B cell (primary cell): ENCODE measurements at regions not wholly inside any gene's neighbourhood (a gene's known extent, or its start where the extent isn't known, plus 50 kb on each side); places are given as distances from the start of the nearest gene placed in this dataset.

Source experiments
- ATAC-seq: fragments of 200-7000 bp; cut with Tn5 transposase; one replicate; pipeline ENCODE4 v1.10.0; 2021; ENCODE audit warnings: low read depth, mild to moderate bottlenecking, moderate number of reproducible peaks, moderate library complexity
- CTCF ChIA-PET: fragments of 350-600 bp; sonication (Branson Sonifier 250); formaldehyde crosslinking; loops from one replicate; lab custom pipeline; 2021; ENCODE audit warnings: antibody characterized with exemption, inconsistent platforms; lab: Charles Lee
- POLR2A ChIA-PET: fragments of 350-600 bp; sonication (Branson Sonifier 250); formaldehyde crosslinking; loops from one replicate; lab custom pipeline; 2021; ENCODE audit warnings: antibody characterized with exemption; lab: Charles Lee
- DNase-seq: peaks from one replicate; pipeline ENCODE4 v3.0.0; 2013
- H2AFZ ChIP-seq: 2 replicates; pipeline ENCODE4 v1.6.1; 2012; ENCODE audit warnings: mild to moderate bottlenecking, low read depth, low read length; ENCODE audit not compliant: insufficient read depth, poor library complexity, severe bottlenecking
- H3K27ac ChIP-seq, 2 donors: 1 replicate in 1 of 2; 2 replicates in 1 of 2; pipeline ENCODE4 v1.5.1; 2012 to 2013; ENCODE audit warnings: low read length in 2 of 2, mild to moderate bottlenecking in 2 of 2, moderate library complexity in 1 of 2
- H3K27me3 ChIP-seq, 4 experiments: fragments of 200-600 bp in 1 of 4; sonication (generic) in 1 of 4; replicated peaks in 1 of 4; 1 replicate in 2 of 4; 2 replicates in 2 of 4; pipeline versions ENCODE4 v1.6.1 to v1.7.0; 2013 to 2016; ENCODE audit warnings: low read length in 3 of 4, mild to moderate bottlenecking in 2 of 4, mixed read lengths in 1 of 4, moderate library complexity in 1 of 4; ENCODE audit not compliant: insufficient read depth in 4 of 4, control insufficient read depth in 3 of 4; ENCODE audit errors: control extremely low read depth in 1 of 4
- H3K36me3 ChIP-seq, 2 experiments: replicated peaks in 1 of 2; 1 replicate in 1 of 2; 2 replicates in 1 of 2; pipeline versions ENCODE4 v1.6.1 to v1.7.1; 2013; ENCODE audit warnings: low read length in 1 of 2; ENCODE audit not compliant: insufficient read depth in 2 of 2, control insufficient read depth in 1 of 2; ENCODE audit errors: control extremely low read depth in 1 of 2, extremely low read depth in 1 of 2
- H3K4me1 ChIP-seq, 2 donors: fragments of 200-600 bp in 1 of 2; sonication (generic) in 1 of 2; 1 replicate in 1 of 2; 2 replicates in 1 of 2; pipeline versions ENCODE4 v1.5.1 to v1.6.1; 2013 to 2017; ENCODE audit warnings: low read length in 2 of 2; ENCODE audit not compliant: control insufficient read depth in 2 of 2, insufficient read depth in 2 of 2
- H3K4me2 ChIP-seq: replicated peaks from 2 replicates; pipeline ENCODE3; 2012; ENCODE audit warnings: mild to moderate bottlenecking, low read depth, low read length; ENCODE audit not compliant: poor library complexity, severe bottlenecking
- H3K4me3 ChIP-seq, 5 experiments: fragments of 200-600 bp in 1 of 5; sonication (generic) in 1 of 5; 1 replicate in 3 of 5; 2 replicates in 2 of 5; pipeline versions ENCODE4 v1.5.1 to v1.7.0; 2011 to 2016; ENCODE audit warnings: low read length in 4 of 5, mild to moderate bottlenecking in 4 of 5, low read depth in 2 of 5, control low read depth in 1 of 5, moderate library complexity in 1 of 5; ENCODE audit not compliant: insufficient read depth in 1 of 5; ENCODE audit errors: control extremely low read depth in 1 of 5, extremely low read depth in 1 of 5
- H3K79me2 ChIP-seq: fragments of 200-600 bp; sonication (generic); one replicate; pipeline ENCODE4 v1.6.0; 2016; ENCODE audit warnings: low read length; ENCODE audit not compliant: control insufficient read depth, insufficient read depth
- H3K9ac ChIP-seq: fragments of 200-600 bp; sonication (generic); 2 replicates; pipeline ENCODE4 v1.6.1; 2017; ENCODE audit warnings: mild to moderate bottlenecking, low read length, moderate library complexity
- H3K9me3 ChIP-seq, 3 donors: one replicate each; pipeline versions ENCODE4 v1.6.1 to v1.7.1; 2013; ENCODE audit warnings: low read length in 2 of 3; ENCODE audit not compliant: control insufficient read depth in 2 of 3, insufficient read depth in 1 of 3; ENCODE audit errors: control extremely low read depth in 1 of 3
- H4K20me1 ChIP-seq: 2 replicates; pipeline ENCODE4 v1.6.0; 2012; ENCODE audit warnings: mild to moderate bottlenecking, low read length; ENCODE audit not compliant: insufficient read depth, control insufficient read depth, poor library complexity, severe bottlenecking
- H3K27ac Mint-ChIP-seq: one replicate; pipeline ENCODE4 v1.8.0; 2021; ENCODE audit warnings: mixed read lengths
- H3K27me3 Mint-ChIP-seq: one replicate; pipeline ENCODE4 v1.8.0; 2021; ENCODE audit warnings: mixed read lengths
- H3K4me1 Mint-ChIP-seq: one replicate; pipeline ENCODE4 v1.8.0; 2021; ENCODE audit warnings: mixed read lengths
- H3K4me3 Mint-ChIP-seq: one replicate; pipeline ENCODE4 v1.8.0; 2021; ENCODE audit warnings: mixed read lengths
- H3K9me3 Mint-ChIP-seq: one replicate; pipeline ENCODE4 v1.8.0; 2022; ENCODE audit warnings: mixed read lengths; ENCODE audit not compliant: insufficient read depth
- EZH2 ChIP-seq: IDR thresholded peaks from 2 replicates; pipeline ENCODE4 v1.6.1; 2012; ENCODE audit warnings: borderline replicate concordance, low read depth, mild to moderate bottlenecking, moderate library complexity, low read length; ENCODE audit not compliant: insufficient read depth, poor library complexity, severe bottlenecking
- WGBS: methylation state at CpG from one replicate; pipeline ENCODE4 v1.1.5; 2013; ENCODE audit warnings: missing lambda C conversion rate; ENCODE audit not compliant: insufficient coverage; 5-methylcytosine and 5-hydroxymethylcytosine counted together
- intact Hi-C: fragments of 100-400 bp; cut with micrococcal nuclease; formaldehyde crosslinking; loops from one replicate; pipeline ENCODE4 v1.10.0; 2022
- TF ChIP-seq, protein P1 (sequence below): fragments of 200-600 bp; IDR thresholded peaks from one replicate; pipeline ENCODE4 v1.8.0; 2022; ENCODE audit warnings: antibody characterized with exemption, mild to moderate bottlenecking

- H3K36me3 ChIP-seq = no peaks in the 10 kb centered on the region
- Mint-ChIP-seq H3K27ac (no peak overlapping the region), H3K4me1 (no peaks in the 10 kb centered on the region), H3K4me3 (no peak overlapping the region), H3K27me3 (no peaks in the 10 kb centered on the region), H3K9me3 (no peaks in the 10 kb centered on the region)
- no peaks in the 10 kb centered on the region for H3K27me3 ChIP-seq
- H3K4me3 ChIP-seq = no peak overlapping the region
- no peak overlapping the region for H2AFZ ChIP-seq
- H3K9me3 ChIP-seq = no peaks in the 10 kb centered on the region
- no peak overlapping the region for H3K9ac ChIP-seq
- 83% methylated on average over 2 of the region's 5 CpGs for WGBS
- H3K27ac ChIP-seq = no peak overlapping the region
- no peaks in the 10 kb centered on the region for H4K20me1 ChIP-seq
- intact Hi-C loops = no loop called here
- DNase-seq (no peak), ATAC-seq (no peak)
- TF ChIP-seq EZH2 = no peak
- TF ChIP-seq, protein P1, sequence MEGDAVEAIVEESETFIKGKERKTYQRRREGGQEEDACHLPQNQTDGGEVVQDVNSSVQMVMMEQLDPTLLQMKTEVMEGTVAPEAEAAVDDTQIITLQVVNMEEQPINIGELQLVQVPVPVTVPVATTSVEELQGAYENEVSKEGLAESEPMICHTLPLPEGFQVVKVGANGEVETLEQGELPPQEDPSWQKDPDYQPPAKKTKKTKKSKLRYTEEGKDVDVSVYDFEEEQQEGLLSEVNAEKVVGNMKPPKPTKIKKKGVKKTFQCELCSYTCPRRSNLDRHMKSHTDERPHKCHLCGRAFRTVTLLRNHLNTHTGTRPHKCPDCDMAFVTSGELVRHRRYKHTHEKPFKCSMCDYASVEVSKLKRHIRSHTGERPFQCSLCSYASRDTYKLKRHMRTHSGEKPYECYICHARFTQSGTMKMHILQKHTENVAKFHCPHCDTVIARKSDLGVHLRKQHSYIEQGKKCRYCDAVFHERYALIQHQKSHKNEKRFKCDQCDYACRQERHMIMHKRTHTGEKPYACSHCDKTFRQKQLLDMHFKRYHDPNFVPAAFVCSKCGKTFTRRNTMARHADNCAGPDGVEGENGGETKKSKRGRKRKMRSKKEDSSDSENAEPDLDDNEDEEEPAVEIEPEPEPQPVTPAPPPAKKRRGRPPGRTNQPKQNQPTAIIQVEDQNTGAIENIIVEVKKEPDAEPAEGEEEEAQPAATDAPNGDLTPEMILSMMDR = no peak
- H3K4me1 ChIP-seq = no peaks in the 10 kb centered on the region
- no peaks in the 10 kb centered on the region for H3K79me2 ChIP-seq
- POLR2A ChIA-PET = no interaction called here
- CTCF ChIA-PET = no interaction called here
- no peak overlapping the region for H3K4me2 ChIP-seq
Measured at GRCh38 chr4:176896211-176896610, 103.5 kb upstream of the VEGFC start.

GRCh38 chr4:176897226-176897625 is 104.5 kb upstream of the VEGFC start:
- Mint-ChIP-seq H3K9me3 (no peaks in the 10 kb centered on the region), H3K27ac (no peak overlapping the region), H3K4me3 (no peak overlapping the region), H3K4me1 (no peaks in the 10 kb centered on the region), H3K27me3 (no peaks in the 10 kb centered on the region)
- Histone ChIP-seq H3K79me2 (no peaks in the 10 kb centered on the region), H3K4me3 (no peak overlapping the region), H4K20me1 (no peaks in the 10 kb centered on the region), H3K27me3 (no peaks in the 10 kb centered on the region), H3K4me1 (no peaks in the 10 kb centered on the region), H3K36me3 (no peaks in the 10 kb centered on the region), H3K9me3 (no peaks in the 10 kb centered on the region), H3K27ac (no peak overlapping the region), H3K4me2 (no peak overlapping the region), H2AFZ (no peak overlapping the region), H3K9ac (no peak overlapping the region)
- no CpG with 5 or more reads among the region's 2 CpGs for WGBS
- intact Hi-C loops = no loop called here
- ChIA-PET POLR2A (no interaction called here), CTCF (no interaction called here)
- ATAC-seq (no peak), DNase-seq (no peak)
- TF ChIP-seq, protein P1 = no peak
- TF ChIP-seq EZH2 = no peak
